PC-9 (cell line): ENCODE measurements at regions not wholly inside any gene's neighbourhood (a gene's known extent, or its start where the extent isn't known, plus 50 kb on each side); places are given as distances from the start of the nearest gene placed in this dataset.

Experiments used
- EZH2 ChIP-seq: fragments of 200-600 bp; sonication (generic); IDR thresholded peaks from 2 replicates; pipeline ENCODE4 v1.8.0; 2017; ENCODE audit warnings: antibody characterized with exemption, low read depth
- TF ChIP-seq, protein P1 (sequence below): fragments of 200-600 bp; sonication (generic); conservative IDR thresholded peaks from 2 replicates; pipeline ENCODE4 v1.6.1; 2017; ENCODE audit warnings: mixed run types, antibody characterized with exemption, mild to moderate bottlenecking, moderate library complexity

DNA sequence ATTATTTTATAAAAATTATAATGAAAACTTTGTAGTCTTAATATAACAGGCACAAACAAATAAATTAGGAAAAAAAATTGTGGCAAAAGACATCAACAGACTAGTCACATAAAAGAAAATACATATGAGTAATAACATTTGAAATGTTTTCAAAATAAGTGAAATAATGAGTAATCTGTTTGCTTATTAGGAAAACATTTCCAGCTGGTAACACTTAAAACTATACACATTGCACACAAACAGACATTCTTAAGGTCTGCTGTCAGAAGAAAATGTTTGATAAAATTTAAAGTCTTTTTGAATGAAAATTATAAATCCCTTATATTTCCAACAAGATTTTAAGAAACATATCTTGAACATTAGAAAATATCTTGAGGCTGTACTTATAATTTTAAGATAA, 1326.3 kb upstream of the CADM2 start:
- TF ChIP-seq, protein P1, sequence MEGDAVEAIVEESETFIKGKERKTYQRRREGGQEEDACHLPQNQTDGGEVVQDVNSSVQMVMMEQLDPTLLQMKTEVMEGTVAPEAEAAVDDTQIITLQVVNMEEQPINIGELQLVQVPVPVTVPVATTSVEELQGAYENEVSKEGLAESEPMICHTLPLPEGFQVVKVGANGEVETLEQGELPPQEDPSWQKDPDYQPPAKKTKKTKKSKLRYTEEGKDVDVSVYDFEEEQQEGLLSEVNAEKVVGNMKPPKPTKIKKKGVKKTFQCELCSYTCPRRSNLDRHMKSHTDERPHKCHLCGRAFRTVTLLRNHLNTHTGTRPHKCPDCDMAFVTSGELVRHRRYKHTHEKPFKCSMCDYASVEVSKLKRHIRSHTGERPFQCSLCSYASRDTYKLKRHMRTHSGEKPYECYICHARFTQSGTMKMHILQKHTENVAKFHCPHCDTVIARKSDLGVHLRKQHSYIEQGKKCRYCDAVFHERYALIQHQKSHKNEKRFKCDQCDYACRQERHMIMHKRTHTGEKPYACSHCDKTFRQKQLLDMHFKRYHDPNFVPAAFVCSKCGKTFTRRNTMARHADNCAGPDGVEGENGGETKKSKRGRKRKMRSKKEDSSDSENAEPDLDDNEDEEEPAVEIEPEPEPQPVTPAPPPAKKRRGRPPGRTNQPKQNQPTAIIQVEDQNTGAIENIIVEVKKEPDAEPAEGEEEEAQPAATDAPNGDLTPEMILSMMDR = no peak
- no peak for TF ChIP-seq EZH2
